ENCODE measurements at regions not wholly inside any gene's neighbourhood (a gene's known extent, or its start where the extent isn't known, plus 50 kb on each side); places are given as distances from the start of the nearest gene placed in this dataset.

DNA sequence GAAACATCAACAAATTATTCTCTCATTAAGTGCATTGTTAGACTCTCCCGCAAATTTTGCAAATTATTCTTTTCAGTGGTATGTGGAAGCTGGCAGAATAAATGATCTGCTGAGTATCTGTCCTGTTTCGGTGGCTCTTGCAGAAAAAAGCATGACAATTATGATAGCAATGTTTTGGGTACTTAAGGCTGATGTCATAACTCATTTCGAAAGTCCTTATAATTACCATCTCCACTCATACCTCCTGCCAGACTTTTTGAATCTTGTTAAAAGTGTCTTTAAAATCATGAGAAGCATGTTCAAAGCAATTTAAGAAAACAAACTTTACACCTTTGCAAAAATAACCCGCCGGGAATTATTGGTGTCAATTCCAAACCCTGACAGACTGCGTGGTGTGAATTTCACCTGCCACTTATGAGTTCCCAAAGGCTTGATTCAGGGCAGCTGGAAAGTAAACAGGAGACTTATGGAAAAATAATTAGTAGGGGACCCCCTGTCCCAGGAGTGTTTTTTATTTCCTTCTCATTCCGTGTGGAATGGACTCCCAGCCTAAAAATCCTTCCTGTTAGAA, 87.6 kb upstream of the E2F3 start:
- no peak for DNase-seq (ENCODE audit: low spot score)

DNA sequence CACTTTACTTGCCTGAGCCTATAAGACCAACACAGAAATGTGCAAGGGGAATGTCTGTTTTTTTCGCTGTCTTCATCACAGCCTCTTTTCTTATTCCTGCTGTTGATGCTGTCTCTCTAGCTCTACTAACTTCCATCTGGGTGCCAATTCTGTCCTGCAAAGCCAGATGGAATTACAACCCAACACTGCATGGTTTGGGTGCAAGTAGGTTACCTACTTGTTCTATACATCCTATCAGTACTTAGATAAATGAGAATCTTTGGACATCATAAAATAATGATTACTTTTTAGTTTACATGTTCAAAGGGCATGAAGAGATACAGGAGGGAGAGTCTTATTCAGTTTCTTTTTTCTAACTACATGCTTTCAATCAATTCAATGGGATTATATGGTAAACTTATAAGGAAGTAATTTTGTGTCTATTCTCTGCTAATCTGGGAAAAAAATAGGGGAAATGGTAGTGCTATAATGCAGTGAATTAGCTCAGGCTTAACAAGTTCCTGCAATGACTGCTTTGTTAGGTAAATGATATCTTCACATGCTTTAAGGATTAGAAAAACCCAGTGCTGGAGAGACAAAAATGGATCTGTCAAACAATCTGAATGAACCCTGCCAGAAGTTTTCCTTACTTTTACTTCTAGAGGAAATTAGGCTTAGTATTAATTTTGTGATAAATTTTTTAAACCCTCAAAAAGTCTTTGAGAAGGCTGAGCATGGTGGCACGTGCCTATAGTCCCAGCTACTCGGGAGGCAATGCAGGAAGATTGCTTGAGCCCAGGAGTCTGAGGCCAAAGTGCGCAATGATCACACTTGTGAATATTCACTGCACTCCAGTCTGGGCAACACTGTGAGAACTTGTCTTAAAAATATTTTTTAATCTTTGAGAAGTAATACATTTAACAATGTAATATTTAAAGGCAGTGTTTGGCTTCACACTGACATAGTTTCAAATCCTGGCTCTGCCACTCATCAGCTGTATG, 86.5 kb upstream of the E2F3 start:
- DNase-seq (ENCODE audit: low spot score): no peak

DNA sequence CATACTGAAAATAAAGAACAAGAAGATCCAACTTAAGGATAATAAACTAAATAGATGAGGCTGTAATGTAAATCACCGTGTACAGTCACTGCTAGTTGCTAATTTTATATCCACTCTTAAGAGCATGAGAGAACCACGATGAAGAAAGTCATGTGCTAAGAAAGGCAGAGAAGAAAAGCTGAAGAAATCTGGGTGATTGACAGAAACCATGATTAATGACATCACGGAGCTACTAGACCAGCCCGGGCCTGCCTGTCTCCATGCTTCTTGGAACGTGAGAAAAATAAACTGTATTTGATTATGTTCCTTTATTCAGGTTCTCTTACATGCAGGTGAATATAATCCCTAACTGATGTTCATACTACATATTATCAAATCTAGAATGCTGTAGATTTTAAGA, 84.2 kb upstream of the E2F3 start:
- DNase-seq (ENCODE audit: low spot score): no peak

DNA sequence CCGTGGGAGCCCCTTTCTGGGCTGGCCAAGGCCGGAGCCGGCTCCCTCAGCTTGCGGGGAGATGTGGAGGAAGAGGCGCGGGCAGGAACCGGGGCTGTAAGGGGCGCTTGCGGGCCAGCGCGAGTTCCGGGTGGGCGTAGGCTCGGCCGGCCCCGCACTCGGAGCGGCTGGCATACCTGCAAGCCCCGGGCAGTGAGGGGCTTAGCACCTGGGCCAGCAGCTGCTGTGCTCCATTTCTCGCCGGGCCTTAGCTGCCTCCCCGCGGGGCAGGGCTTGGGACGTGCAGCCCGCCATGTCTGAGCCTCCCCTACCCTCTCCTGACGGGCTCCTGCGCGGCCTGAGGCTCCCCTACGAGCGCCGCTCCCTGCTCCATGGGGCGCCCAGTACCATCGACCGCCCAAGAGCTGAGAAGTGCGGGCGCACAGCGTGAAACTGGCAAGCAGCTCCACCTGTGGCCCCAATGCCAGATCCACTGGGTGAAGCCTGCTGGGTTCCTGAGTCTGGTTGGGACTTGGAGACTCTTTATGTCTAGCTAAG, 82.8 kb upstream of the E2F3 start:
- no peak for DNase-seq (ENCODE audit: low spot score)

DNA sequence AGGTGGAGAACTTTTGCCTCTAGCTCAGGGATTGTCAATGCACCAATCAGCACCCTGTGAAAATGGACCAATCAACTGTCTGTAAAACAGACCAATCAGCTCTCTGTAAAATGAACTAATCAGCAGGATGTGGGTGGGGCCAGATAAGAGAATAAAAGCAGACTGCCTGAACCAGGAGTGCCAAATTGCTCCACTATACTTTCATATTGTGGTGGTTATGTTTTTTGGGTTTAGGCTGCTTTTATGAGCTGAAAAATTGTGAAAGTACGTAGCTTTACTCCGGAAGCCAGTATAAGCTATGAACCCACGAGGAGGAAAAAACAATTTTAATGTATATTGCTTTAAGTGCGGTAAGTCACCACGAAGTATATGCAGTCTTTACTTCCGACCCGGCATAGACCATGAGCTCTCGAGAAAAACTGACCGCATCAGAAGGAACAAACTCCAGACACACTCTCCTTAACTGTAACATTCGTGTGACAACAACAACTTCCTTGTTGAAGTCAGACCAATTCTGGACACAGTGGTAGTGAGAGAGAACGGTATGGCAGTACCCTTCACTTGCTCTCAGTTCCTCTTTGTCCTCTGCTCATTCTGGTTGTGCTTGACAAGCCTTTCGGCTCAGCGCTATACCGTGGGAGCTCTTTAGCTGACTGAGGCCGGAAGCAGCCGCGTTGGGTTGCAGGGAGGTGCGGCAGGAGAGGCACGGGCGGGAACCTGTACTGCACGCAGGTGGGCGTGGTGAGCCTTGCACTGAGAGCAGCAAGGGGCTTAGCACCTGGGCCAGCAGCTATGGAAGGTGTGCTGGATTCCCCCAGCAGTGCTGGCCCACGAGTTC, 81.9 kb upstream of the E2F3 start:
- no peak for DNase-seq (ENCODE audit: low spot score)

DNA sequence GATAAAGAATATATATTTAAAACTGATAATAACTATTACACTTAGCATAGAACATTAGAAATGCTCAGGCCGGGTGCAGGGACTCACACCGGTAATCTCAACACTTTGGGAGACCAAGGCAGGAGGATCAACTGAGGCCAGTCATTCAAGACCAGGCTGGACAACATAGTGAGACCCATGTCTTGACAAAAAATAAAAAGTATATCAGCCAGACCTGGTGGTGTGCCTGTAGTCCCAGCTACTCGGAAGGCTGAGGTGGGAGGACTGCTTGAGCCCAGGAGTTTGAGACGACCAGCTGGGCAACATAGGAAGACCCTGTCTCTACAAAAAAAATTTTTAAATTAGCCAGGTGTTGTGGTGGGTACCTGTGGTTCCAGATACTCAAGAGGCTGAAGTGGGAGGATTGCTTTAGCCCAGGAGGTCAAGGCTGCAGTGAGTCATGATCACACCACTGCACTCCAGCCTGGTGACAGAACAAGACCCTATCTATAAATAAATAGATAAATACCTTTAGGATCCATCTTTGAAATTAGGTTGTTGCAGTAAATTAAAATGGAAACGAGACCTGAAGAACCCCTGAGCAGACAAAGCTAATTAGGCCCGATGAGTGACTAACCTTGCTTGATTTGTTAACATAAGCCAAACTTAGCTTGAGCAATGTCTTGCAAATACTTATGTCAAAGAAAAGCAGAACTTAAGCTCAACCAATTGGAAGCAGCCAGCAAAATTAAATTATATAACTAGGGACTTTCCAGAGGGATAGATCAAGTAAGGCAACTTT, 75.8 kb upstream of the E2F3 start:
- no peak for DNase-seq (ENCODE audit: low spot score)

DNA sequence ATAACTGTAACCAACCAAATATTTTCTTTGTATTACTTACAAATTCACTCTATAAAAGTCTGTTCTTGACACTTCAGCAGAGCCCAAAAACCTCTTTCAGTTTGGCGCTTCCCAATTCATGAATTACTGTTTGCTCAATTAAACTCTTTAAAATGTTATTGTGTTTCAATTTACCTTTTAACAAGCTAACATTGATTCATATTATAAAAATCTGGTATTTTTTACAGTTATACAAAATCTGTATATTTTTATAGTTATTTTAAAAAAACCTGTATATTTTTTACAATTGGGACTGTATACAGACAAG, 75.3 kb upstream of the E2F3 start:
- DNase-seq (ENCODE audit: low spot score): no peak

DNA sequence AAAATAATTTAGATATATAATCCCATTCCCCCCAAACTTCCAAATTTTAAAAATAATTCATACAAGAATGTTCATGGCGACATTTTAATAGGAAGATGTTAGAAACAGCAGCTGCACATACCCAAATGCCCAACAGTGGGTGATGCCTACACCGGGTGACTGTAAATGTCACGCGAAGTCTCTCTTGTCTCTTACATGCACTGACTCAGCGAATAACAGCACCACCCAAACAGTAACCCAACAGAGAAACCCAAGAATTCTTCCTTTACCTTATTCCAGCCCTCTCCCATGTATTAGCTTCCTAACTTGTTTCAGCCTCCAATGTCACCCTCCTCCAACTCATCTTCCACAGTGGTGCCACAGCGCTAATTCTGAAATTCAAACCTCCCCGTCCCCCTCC, 74.5 kb upstream of the E2F3 start:
- no peak for DNase-seq (ENCODE audit: low spot score)

DNA sequence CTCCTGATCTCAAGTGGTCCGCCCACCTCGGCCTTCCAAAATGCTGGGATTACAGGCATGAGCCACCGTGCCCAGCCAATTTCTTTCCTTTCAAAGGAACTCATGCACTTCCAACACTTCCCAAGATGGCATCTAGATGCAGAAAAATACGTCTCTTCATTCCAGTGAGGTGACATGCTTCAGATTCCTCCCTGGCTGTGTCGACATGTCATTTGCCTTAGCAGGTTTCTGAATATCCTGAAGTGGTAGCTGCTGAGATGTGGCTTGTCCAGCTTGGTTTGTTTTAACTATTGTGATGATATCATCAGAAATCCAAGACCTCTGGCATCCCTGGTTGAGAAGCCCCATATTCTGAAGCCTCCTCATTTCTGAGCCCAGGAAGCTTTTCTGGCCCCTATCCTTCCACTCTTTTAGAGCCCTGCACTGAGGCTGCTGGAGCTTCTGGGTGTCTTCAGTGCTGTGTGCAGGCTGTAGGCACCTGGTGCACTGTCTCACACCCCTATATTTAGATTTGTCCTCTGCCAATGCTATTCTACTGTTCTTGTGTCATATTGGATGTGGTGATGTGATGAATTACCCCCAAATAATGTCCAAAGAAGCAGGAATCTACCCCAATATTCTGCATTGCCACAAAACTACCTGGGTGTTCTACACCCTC, 73.3 kb upstream of the E2F3 start:
- DNase-seq (ENCODE audit: low spot score): no peak

DNA sequence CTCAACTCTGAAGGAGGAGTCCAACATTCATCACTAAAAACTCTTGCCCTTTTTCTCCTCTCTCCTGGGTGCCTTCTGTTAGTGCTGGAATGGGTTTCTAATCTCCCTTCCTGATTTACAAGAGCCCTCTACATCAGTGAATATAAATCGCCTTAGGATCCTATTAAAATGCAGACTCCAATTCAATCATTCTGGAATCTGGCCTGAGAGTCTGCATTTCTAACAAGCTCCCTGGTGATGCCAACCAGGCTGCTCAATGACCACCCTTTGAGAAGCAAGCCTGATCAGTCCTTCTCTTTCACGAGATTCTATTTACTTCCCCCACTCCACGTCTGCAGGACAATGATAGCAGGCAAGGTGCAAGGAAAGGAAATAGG, 72.8 kb upstream of the E2F3 start:
- DNase-seq (ENCODE audit: low spot score): no peak

DNA sequence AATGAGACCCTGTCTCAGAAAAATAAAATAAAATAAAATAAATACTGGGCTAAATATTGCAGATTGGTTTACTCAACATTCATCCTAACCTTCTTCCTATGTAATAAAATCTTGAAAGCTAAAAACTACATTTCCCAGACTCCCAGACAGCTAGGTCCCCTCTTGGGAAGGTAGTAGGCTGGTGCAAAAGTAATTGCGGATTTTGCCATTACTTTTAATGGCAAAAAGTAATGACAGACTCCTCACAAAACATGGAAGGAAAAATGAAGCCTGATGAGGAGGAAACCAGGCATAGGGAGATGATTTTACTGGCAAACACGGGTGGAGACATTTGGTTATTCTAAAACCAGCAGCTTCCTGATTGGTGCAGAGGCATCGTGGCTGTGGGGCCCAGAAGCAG, 70.6 kb upstream of the E2F3 start:
- DNase-seq (ENCODE audit: low spot score): no peak

DNA sequence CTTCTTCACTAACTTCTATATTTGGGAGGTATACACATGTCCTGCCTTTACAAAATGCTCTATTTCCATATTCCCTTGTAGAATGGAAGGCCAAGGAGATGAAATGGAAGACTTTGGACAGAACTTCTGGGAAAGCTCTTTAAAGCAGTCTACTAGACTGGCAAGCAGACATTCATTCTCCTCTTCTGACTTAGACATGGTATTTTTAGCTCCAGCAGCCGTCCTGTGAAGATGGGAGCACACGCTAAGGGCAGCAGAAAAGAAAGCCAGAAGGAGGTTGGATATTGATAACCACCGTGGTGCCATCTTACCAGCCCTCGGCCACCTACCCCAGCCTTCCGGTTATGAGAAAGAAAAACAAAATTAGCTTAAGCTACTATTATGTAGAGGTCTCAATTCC, 70.1 kb upstream of the E2F3 start:
- no peak for DNase-seq (ENCODE audit: low spot score)

DNA sequence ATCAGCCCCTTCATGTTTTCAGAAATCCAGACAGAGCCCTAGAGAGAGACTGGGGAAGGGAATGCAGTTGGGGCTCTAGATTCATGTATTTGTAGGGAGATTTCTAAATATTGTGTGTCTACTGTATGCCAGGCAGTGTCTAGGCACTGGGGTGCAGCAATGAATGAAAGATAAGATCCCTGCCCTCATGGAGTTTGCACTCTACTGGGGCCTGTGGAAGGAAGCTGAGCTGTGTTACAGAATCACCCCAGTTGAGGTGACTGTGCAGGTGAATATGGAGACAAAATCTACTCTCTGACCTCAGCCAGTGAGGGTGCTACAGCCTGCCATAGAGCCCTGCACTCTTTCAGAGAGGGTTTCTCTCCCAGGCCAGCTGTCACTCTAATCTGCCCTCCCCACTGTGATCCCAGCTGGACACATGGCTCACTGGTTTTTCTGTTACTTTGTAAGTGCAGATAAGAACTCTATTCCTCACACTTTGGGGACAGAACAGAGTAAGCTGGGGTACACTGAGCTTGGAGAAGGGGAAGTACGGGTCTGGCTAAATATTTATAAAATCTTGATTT, 69.2 kb upstream of the E2F3 start:
- DNase-seq (ENCODE audit: low spot score): no peak

DNA sequence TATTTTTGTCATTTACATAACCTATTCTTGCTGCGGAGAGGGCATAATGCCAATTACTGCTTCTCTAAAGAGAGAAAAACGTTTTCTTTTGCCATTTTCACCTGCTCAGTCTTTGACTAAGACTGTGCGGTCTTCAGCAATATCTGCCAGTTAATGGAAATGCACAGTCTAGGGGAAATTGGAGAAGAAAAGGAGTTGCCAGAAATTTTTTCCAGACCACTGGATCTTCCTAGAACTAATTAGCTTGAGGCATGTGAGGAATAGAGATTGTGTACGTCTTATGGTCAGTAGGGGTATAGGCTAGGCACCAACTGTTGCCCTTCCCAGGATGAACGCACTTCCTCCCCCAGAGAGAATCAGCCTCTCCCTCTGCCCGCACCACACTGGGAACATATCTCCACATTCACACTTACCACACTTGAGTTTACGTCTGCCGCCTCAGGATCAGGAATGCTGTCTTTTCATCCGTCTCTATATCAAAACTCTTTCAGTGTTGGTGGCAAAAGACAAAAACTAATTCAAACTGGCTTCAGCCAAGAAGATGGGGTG, 67.9 kb upstream of the E2F3 start:
- DNase-seq (ENCODE audit: low spot score): no peak

DNA sequence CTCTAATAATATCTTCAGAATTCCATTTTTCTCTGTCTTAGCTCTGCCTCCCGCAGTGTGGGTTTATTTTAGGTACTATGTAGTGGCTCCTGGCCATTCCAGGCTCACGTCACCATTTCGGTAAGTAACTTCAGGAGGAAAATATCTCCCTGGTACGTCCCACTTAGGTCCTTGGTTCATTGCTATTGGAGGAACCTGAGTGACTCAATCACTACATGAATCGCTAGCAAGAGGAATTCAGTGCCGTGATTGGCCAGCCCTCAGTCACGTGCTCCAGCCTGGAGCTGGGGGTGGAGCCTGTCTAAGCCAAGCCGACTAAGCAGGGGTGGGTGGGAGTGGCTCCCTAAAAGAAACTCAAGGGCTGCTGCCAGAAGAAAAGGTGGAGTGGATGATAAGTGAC, 67.3 kb upstream of the E2F3 start:
- DNase-seq (ENCODE audit: low spot score): no peak

DNA sequence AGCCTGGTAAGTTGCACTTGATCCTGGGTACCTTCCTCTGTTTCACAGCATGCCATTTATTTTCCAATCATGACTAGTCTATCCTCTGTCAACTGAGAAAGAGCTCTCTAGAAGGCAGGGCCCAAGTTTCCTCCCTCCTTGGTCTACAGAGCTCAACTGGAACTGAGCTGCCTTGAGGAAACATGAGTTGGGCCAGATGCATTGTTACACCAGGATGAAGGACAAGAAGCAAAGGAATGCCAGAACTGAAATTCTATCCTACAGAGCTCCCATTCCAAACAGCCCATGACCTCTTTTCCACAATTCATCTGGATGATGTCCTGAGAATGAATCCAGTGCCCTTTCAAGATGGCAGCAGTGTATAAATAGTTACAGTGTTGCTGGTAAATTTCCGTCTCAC, 66.7 kb upstream of the E2F3 start:
- no peak for DNase-seq (ENCODE audit: low spot score)

DNA sequence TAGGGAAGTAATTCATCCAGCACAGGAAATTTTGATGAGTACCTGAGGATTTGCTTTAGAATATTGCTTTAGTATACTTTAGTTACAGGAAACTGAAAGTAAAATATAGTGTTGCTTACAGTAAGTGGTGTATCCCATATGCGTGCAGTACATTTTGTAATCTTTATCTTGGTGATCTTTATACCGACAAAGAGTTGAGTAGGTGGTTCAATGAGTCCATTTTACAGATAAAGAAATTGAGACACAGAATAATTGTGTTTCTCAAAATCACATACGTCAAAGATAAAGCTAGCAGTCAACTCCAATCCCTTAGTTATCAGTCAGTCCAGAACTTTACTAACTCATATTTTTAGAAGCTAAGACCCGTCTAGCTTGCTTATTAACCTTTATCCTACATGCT, 65.8 kb upstream of the E2F3 start:
- no peak for DNase-seq (ENCODE audit: low spot score)

DNA sequence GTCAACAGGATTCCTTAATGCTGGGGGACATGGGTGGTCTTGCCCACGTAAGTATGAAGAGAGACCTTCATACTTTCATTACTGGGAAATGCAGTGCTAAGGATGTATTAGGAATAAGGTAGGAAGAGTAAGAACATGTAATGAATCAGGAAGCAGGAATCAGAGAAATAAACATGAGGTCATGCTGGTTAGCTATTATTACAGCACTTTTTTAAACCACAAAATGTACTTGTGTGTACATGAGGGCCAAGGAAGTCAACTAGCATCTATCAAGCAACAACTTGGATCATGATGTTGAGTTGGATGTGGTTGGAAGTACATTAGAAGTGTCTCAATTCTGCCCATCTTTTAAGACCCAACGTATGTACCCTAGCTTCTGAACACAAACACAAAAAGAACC, 63.5 kb upstream of the E2F3 start:
- DNase-seq (ENCODE audit: low spot score): no peak

DNA sequence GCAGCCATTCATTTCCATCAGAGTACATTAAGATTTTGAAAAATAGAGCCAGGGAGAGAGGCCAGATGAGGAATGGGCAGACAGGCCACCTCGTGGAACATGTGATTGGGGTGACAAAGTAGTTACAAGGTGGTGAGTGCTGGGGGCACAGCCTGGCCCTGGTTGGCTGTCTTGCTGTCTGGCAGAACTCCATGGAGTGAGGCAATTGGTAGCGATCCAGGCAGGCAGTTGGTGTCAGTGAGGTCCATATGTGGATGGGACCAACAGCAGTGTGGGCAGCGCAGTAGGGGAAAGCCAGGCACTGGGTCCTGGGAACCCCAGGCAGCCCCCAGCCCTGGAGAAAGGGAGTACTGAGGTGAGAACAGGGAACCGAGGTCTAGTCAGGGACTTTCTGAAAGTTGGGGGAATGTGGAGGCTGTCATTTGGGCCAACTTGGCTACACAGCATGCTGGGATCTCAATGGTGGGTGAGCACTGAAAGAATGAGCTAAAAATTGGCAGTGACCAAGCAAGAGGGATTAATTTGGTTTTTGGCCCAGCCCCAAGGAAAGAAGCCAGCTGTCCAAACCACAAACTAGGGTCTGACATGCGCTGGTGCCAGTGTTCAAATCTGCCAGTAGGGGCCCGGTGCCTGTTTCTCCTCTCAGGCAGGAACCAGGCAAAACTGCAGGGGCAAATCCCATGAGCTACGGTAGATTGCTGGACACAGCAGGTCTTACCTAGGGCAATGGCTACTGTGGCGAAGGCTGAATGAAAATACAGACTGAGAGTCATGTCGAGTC, 61.4 kb upstream of the E2F3 start:
- DNase-seq (ENCODE audit: low spot score): no peak

DNA sequence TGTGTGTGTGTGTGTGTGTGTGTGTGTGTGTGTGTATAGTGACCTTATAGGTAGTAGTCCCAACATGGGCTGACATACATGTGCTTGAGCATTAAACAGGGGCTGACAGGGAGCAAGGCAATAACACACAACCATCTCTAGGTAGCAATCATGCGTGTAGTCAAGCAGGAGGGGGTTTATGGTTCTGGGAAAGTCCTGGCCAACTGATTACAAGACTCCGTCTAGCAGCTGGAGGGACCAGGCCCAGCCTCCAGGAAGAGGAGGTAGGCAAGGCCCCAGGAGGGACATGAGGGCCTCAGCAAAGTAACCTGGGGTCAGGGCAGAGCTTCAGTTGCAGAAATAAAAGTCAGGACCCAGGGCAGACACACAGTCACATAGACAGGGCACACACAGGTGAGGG, 60.6 kb upstream of the E2F3 start:
- no peak for DNase-seq (ENCODE audit: low spot score)
